WTC11 (cell line): ENCODE measurements at regions not wholly inside any gene's neighbourhood (a gene's known extent, or its start where the extent isn't known, plus 50 kb on each side); places are given as distances from the start of the nearest gene placed in this dataset.

ENCODE experiments used
- JUN ChIP-seq: sonication (generic); formaldehyde crosslinking; IDR thresholded peaks from 2 replicates; pipeline ENCODE4 v1.8.0; 2023; ENCODE audit warnings: mild to moderate bottlenecking, missing genetic modification reagents
- MYBL2 ChIP-seq: sonication (generic); formaldehyde crosslinking; IDR thresholded peaks from 2 replicates; pipeline ENCODE4 v1.8.1; 2023; ENCODE audit warnings: mild to moderate bottlenecking, moderate library complexity, missing genetic modification reagents
- NFYB ChIP-seq: sonication (generic); formaldehyde crosslinking; conservative IDR thresholded peaks from 2 replicates; pipeline ENCODE4 v1.8.0; 2022; ENCODE audit warnings: low read depth, missing genetic modification reagents
- SP1 ChIP-seq: sonication (generic); formaldehyde crosslinking; conservative IDR thresholded peaks from 2 replicates; pipeline ENCODE4 v1.8.1; 2022; ENCODE audit warnings: missing genetic modification reagents
- TEAD4 ChIP-seq: sonication (generic); formaldehyde crosslinking; IDR thresholded peaks from 2 replicates; pipeline ENCODE4 v1.8.0; 2022; ENCODE audit warnings: mild to moderate bottlenecking, missing genetic modification reagents
- TF ChIP-seq, protein P1 (sequence below): sonication (generic); formaldehyde crosslinking; IDR thresholded peaks from 2 replicates; pipeline ENCODE4 v1.8.1; 2022; ENCODE audit warnings: missing genetic modification reagents, borderline replicate concordance
- TF ChIP-seq, protein P2 (sequence below): fragments of 200-600 bp; IDR thresholded peaks from 2 replicates; pipeline ENCODE4 v1.8.0; 2022; ENCODE audit warnings: antibody characterized with exemption
- TF ChIP-seq, protein P3 (sequence below): sonication (generic); formaldehyde crosslinking; IDR thresholded peaks from 2 replicates; pipeline ENCODE4 v1.8.1; 2023; ENCODE audit warnings: mild to moderate bottlenecking, missing genetic modification reagents, moderate library complexity
- TF ChIP-seq, protein P4 (sequence below): sonication (generic); formaldehyde crosslinking; IDR thresholded peaks from 2 replicates; pipeline ENCODE4 v1.8.1; 2023; ENCODE audit warnings: mild to moderate bottlenecking, missing genetic modification reagents

DNA sequence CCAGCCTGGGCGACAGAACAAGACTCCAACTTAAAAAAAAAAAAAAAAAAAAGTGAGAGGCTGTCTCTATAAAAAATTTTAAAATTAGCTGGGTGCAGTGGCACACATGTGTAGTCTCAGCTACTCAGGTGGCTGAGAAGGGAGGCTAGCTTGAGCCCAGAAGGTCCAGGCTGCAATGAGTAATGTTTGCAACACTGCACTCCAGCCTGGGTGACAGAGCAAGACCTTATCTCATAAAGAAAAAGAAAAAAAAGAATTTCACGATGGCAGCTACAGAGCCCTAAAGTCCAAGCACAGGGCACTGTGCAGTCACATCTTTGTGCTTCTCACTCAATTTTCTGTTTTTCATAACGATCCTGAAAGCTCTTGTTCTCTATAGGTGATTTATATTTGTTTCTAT is 209.5 kb upstream of the KCTD7 start:
- TF ChIP-seq, protein P1, sequence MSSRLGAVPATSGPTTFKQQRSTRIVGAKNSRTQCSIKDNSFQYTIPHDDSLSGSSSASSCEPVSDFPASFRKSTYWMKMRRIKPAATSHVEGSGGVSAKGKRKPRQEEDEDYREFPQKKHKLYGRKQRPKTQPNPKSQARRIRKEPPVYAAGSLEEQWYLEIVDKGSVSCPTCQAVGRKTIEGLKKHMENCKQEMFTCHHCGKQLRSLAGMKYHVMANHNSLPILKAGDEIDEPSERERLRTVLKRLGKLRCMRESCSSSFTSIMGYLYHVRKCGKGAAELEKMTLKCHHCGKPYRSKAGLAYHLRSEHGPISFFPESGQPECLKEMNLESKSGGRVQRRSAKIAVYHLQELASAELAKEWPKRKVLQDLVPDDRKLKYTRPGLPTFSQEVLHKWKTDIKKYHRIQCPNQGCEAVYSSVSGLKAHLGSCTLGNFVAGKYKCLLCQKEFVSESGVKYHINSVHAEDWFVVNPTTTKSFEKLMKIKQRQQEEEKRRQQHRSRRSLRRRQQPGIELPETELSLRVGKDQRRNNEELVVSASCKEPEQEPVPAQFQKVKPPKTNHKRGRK (CRISPR knock-in tag), result no peak
- TF ChIP-seq, protein P2, sequence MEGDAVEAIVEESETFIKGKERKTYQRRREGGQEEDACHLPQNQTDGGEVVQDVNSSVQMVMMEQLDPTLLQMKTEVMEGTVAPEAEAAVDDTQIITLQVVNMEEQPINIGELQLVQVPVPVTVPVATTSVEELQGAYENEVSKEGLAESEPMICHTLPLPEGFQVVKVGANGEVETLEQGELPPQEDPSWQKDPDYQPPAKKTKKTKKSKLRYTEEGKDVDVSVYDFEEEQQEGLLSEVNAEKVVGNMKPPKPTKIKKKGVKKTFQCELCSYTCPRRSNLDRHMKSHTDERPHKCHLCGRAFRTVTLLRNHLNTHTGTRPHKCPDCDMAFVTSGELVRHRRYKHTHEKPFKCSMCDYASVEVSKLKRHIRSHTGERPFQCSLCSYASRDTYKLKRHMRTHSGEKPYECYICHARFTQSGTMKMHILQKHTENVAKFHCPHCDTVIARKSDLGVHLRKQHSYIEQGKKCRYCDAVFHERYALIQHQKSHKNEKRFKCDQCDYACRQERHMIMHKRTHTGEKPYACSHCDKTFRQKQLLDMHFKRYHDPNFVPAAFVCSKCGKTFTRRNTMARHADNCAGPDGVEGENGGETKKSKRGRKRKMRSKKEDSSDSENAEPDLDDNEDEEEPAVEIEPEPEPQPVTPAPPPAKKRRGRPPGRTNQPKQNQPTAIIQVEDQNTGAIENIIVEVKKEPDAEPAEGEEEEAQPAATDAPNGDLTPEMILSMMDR, result no peak
- TF ChIP-seq, protein P3, sequence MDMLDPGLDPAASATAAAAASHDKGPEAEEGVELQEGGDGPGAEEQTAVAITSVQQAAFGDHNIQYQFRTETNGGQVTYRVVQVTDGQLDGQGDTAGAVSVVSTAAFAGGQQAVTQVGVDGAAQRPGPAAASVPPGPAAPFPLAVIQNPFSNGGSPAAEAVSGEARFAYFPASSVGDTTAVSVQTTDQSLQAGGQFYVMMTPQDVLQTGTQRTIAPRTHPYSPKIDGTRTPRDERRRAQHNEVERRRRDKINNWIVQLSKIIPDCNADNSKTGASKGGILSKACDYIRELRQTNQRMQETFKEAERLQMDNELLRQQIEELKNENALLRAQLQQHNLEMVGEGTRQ, result no peak
- no peak for TF ChIP-seq NFYB (CRISPR knock-in tag)
- no peak for TF ChIP-seq JUN (CRISPR knock-in tag)
- TF ChIP-seq MYBL2 (CRISPR knock-in tag), result no peak
- no peak for TF ChIP-seq SP1 (CRISPR knock-in tag)
- TF ChIP-seq, protein P4, sequence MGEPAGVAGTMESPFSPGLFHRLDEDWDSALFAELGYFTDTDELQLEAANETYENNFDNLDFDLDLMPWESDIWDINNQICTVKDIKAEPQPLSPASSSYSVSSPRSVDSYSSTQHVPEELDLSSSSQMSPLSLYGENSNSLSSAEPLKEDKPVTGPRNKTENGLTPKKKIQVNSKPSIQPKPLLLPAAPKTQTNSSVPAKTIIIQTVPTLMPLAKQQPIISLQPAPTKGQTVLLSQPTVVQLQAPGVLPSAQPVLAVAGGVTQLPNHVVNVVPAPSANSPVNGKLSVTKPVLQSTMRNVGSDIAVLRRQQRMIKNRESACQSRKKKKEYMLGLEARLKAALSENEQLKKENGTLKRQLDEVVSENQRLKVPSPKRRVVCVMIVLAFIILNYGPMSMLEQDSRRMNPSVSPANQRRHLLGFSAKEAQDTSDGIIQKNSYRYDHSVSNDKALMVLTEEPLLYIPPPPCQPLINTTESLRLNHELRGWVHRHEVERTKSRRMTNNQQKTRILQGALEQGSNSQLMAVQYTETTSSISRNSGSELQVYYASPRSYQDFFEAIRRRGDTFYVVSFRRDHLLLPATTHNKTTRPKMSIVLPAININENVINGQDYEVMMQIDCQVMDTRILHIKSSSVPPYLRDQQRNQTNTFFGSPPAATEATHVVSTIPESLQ (CRISPR knock-in tag), result no peak
- no peak for TF ChIP-seq TEAD4
